GM18873 (cell line): ENCODE measurements at regions not wholly inside any gene's neighbourhood (a gene's known extent, or its start where the extent isn't known, plus 50 kb on each side); places are given as distances from the start of the nearest gene placed in this dataset.
"Not testable (repeated sequence)": the region's sequence is repeated elsewhere in the genome, so short reads cannot be mapped to it uniquely, and the experiment has no call there.

Experiments
- ATAC-seq: cut with Tn5 transposase; IDR thresholded peaks from one replicate; pipeline ENCODE4 v1.9.1; 2021; ENCODE audit warnings: mild to moderate bottlenecking, moderate library complexity, moderate number of reproducible peaks; ENCODE audit not compliant: unreplicated experiment, low FRiP score

GRCh38 chr1:70490153-70490552, 79.1 kb downstream of the CTH start:
- no peak for ATAC-seq

GRCh38 chr1:70495370-70495769, 84.3 kb downstream of the CTH start:
- no peak for ATAC-seq

GRCh38 chr1:70496181-70496580, 85.1 kb downstream of the CTH start:
- ATAC-seq = no peak

GRCh38 chr1:70497152-70497551, 86.1 kb downstream of the CTH start:
- ATAC-seq = no peak

GRCh38 chr1:70498666-70499065, 87.6 kb downstream of the CTH start:
- ATAC-seq = no peak

GRCh38 chr1:70499695-70500094, 88.6 kb downstream of the CTH start:
- no peak for ATAC-seq

GRCh38 chr1:70503358-70503757, 92.3 kb downstream of the CTH start:
- ATAC-seq = no peak

GRCh38 chr1:70504176-70504820, 93.2 kb downstream of the CTH start:
- ATAC-seq = peak; percentile 91

- ATAC-seq = peak; percentile 9
These were observed 93.7 kb downstream of the CTH start for GRCh38 chr1:70504821-70505193.

GRCh38 chr1:70507991-70508390, 96.9 kb downstream of the CTH start:
- ATAC-seq = not testable (repeated sequence)

GRCh38 chr1:70509996-70510876, 99.2 kb downstream of the CTH start:
- peak; percentile 86 for ATAC-seq

- ATAC-seq = peak; percentile 51
These were observed 106.4 kb downstream of the CTH start for GRCh38 chr1:70517444-70517843.

GRCh38 chr1:70518106-70518505, 107.0 kb downstream of the CTH start:
- ATAC-seq = no peak

GRCh38 chr1:70528590-70529333, 117.7 kb downstream of the CTH start:
- peak; percentile 72 for ATAC-seq

GRCh38 chr1:70536708-70537366, 125.8 kb downstream of the CTH start:
- no peak for ATAC-seq

GRCh38 chr1:70537788-70538187, 126.7 kb downstream of the CTH start:
- ATAC-seq = no peak

- ATAC-seq = no peak
These were observed 131.0 kb downstream of the CTH start for GRCh38 chr1:70542030-70542429.

- no peak for ATAC-seq
These were observed 131.8 kb downstream of the CTH start for GRCh38 chr1:70542856-70543255.

GRCh38 chr1:70546726-70547125, 135.7 kb downstream of the CTH start:
- no peak for ATAC-seq

- no peak for ATAC-seq
These were observed 141.8 kb downstream of the CTH start for GRCh38 chr1:70552662-70553566.
